ENCODE measurements at regions not wholly inside any gene's neighbourhood (a gene's known extent, or its start where the extent isn't known, plus 50 kb on each side); places are given as distances from the start of the nearest gene placed in this dataset.

GRCh38 chr16:64408699-64409098 lies 713.2 kb downstream of the CDH11 start:
- no peak for TF ChIP-seq SIN3A (IDR thresholded peaks at IDR 0.05; ENCODE audit: borderline replicate concordance, insufficient read depth, low read length)
- no peak for TF ChIP-seq TAF1 (IDR thresholded peaks at IDR 0.05; ENCODE audit: borderline replicate concordance, insufficient read depth, low read length)

DNA sequence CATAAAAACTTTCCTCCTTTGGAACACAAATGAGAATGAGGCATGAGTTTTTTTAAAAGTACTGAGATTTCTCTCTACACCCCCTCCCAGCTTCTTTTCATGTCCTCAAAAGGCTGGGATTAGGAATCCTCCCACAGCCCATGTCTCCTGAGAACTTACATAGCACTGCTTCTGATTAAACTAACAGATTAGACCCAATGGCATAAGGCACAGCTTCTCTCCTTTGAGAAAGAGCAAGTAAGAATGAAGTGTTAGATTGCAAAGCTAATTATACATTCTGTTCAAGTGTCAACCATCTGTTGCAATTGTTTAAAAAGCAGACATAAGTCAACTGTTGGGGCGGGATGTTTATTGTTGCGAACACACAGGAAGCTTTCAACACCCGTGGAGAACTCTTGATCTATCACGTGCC lies 715.1 kb downstream of the CDH11 start:
- TF ChIP-seq SIN3A (IDR thresholded peaks at IDR 0.05; ENCODE audit: borderline replicate concordance, insufficient read depth, low read length), result no peak
- TF ChIP-seq POLR2AphosphoS5 (IDR thresholded peaks at IDR 0.05; ENCODE audit: low read depth, low read length), result no peak
- TF ChIP-seq REST (IDR thresholded peaks at IDR 0.05; ENCODE audit: insufficient read depth in 1 of 2, low read depth in 2 of 2, low read length in 2 of 2), result no peak

- no peak for TF ChIP-seq POLR2AphosphoS5 (IDR thresholded peaks at IDR 0.05; ENCODE audit: low read depth, low read length)
- no peak for TF ChIP-seq REST (IDR thresholded peaks at IDR 0.05; ENCODE audit: insufficient read depth in 1 of 2, low read depth in 2 of 2, low read length in 2 of 2)
These were observed 718.5 kb downstream of the CDH11 start for GRCh38 chr16:64403352-64403751.

- TF ChIP-seq FOXP2 (optimal IDR thresholded peaks at IDR 0.05; ENCODE audit: borderline replicate concordance, extremely low read depth, extremely low read length, insufficient read depth), result no peak
- TF ChIP-seq SIN3A (IDR thresholded peaks at IDR 0.05; ENCODE audit: borderline replicate concordance, insufficient read depth, low read length), result no peak
- TF ChIP-seq REST (IDR thresholded peaks at IDR 0.05; ENCODE audit: insufficient read depth in 1 of 2, low read depth in 2 of 2, low read length in 2 of 2), result no peak
- no peak for TF ChIP-seq TAF1 (IDR thresholded peaks at IDR 0.05; ENCODE audit: borderline replicate concordance, insufficient read depth, low read length)
- TF ChIP-seq POLR2AphosphoS5 (IDR thresholded peaks at IDR 0.05; ENCODE audit: low read depth, low read length), result no peak
These were observed 723.1 kb downstream of the CDH11 start for GRCh38 chr16:64398793-64399192.

DNA sequence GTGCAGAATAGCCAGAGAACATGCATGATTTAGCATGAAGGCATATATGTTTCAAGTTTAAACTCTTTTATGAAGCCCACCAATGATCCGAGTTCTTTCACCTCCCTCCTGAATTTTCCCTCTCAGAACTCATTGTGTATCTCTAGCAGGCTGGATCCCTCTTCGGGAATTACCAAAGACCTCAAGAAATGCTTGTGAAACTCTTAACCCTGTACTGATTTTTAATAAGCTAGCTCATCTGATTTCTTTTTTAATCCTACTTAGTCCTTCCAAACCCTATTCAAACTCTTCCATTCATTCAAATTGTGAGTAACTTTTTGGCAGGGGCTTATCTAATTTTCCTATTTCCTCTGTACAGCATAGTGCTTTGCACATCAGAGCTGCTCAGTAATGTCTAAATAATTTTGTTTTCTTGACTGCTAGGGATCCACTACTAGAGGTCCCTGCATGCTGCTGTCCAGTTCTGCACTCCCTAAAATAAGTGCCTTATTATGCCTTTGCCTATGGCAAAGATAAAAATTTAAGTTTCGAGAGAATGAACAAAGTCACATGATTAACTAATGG lies 723.8 kb downstream of the CDH11 start:
- TF ChIP-seq TAF1 (IDR thresholded peaks at IDR 0.05; ENCODE audit: borderline replicate concordance, insufficient read depth, low read length) (no peak), REST (IDR thresholded peaks at IDR 0.05; ENCODE audit: insufficient read depth in 1 of 2, low read depth in 2 of 2, low read length in 2 of 2) (peak in 1 of 2 experiments; percentile 47; a peak in 1 of 4 replicates), FOXP2 (optimal IDR thresholded peaks at IDR 0.05; ENCODE audit: borderline replicate concordance, extremely low read depth, extremely low read length, insufficient read depth) (no peak), SIN3A (IDR thresholded peaks at IDR 0.05; ENCODE audit: borderline replicate concordance, insufficient read depth, low read length) (no peak), POLR2AphosphoS5 (IDR thresholded peaks at IDR 0.05; ENCODE audit: low read depth, low read length) (no peak)

All from PFSK-1 (cell line).